Testis (tissue), 2 donors: ENCODE measurements at regions not wholly inside any gene's neighbourhood (a gene's known extent, or its start where the extent isn't known, plus 50 kb on each side); places are given as distances from the start of the nearest gene placed in this dataset.

ENCODE experiments used
- CTCF ChIP-seq, 3 experiments: fragments of 450-650 bp in 2 of 3; fragments of 200-600 bp in 1 of 3; sonication (generic) in 1 of 3; IDR thresholded peaks; one replicate each; pipeline ENCODE4 v1.5.1; 2016 to 2019; ENCODE audit warnings: antibody characterized with exemption in 3 of 3, mild to moderate bottlenecking in 2 of 3, moderate library complexity in 1 of 3
- POLR2A ChIP-seq: fragments of 450-650 bp; IDR thresholded peaks from one replicate; pipeline ENCODE4 v1.6.1; 2017; ENCODE audit warnings: antibody characterized with exemption, mild to moderate bottlenecking, moderate library complexity

GRCh38 chr12:85509857-85510256 is 229.8 kb downstream of the ALX1 start:
- TF ChIP-seq POLR2A (no peak), CTCF (IDR thresholded peaks at IDR 0.05) (no peak)
